K562 (cell line): ENCODE measurements at regions not wholly inside any gene's neighbourhood (a gene's known extent, or its start where the extent isn't known, plus 50 kb on each side); places are given as distances from the start of the nearest gene placed in this dataset.

Experiments
- CBX8 ChIP-seq: fragments of 200-600 bp; sonication (generic); IDR thresholded peaks from 2 replicates; pipeline ENCODE4 v1.6.1; 2012; ENCODE audit warnings: borderline replicate concordance, mixed run types, low read depth, mild to moderate bottlenecking, moderate library complexity, mixed read lengths, low read length, control low read depth, inconsistent platforms; ENCODE audit not compliant: poor library complexity, severe bottlenecking; ENCODE audit errors: extremely low read depth
- CREBBP ChIP-seq: IDR thresholded peaks from one replicate; pipeline ENCODE4 v1.6.1; 2012; ENCODE audit warnings: low read depth, mild to moderate bottlenecking, control low read depth, inconsistent platforms, low read length
- KDM5B ChIP-seq: fragments of 200-600 bp; sonication (generic); IDR thresholded peaks from 2 replicates; pipeline ENCODE4 v1.6.1; 2012; ENCODE audit warnings: low read depth, mild to moderate bottlenecking, moderate library complexity, low read length, control low read depth, inconsistent platforms; ENCODE audit not compliant: insufficient replicate concordance
- KHSRP ChIP-seq: fragments of 450-650 bp; IDR thresholded peaks from 2 replicates; pipeline ENCODE4 v1.6.1; 2017
- SMARCB1 ChIP-seq: IDR thresholded peaks from 2 replicates; pipeline ENCODE4 v1.6.1; 2011; ENCODE audit warnings: improper control_type of control experiment, low read depth; ENCODE audit not compliant: insufficient read length
- TCFL5 ChIP-seq: fragments of 250-450 bp; sonication (Bioruptor Pico); conservative IDR thresholded peaks from 2 replicates; pipeline ENCODE4 v1.6.1; 2021; ENCODE audit warnings: mild to moderate bottlenecking, moderate library complexity, matching md5 sums
- ZNF124 ChIP-seq: sonication (generic); formaldehyde crosslinking; IDR thresholded peaks from 2 replicates; pipeline ENCODE4 v1.8.1; 2022; ENCODE audit warnings: missing genetic modification reagents
- TF ChIP-seq, protein P1 (sequence below), 2 experiments: fragments of 450-650 bp in 1 of 2; sonication (generic) in 1 of 2; formaldehyde crosslinking in 1 of 2; IDR thresholded peaks in 1 of 2; conservative IDR thresholded peaks in 1 of 2; 2 replicates each; pipeline versions ENCODE4 v1.6.1 to v1.8.1; 2016 to 2023; ENCODE audit warnings: mild to moderate bottlenecking in 2 of 2, moderate library complexity in 2 of 2, inconsistent platforms in 1 of 2, missing genetic modification reagents in 1 of 2
- TF ChIP-seq, protein P2 (sequence below): fragments of 450-650 bp; IDR thresholded peaks from 2 replicates; pipeline ENCODE4 v1.6.1; 2016; ENCODE audit warnings: low read depth, mild to moderate bottlenecking, moderate library complexity
- TF ChIP-seq, protein P3 (sequence below), 2 experiments: fragments of 450-650 bp in 1 of 2; sonication (generic) in 1 of 2; formaldehyde crosslinking; conservative IDR thresholded peaks; 2 replicates each; pipeline versions ENCODE4 v1.4.0 to v1.8.1; 2020 to 2022; ENCODE audit warnings: mild to moderate bottlenecking in 1 of 2, missing genetic modification reagents in 1 of 2
- TF ChIP-seq, protein P4 (sequence below): fragments of 450-650 bp; IDR thresholded peaks from 2 replicates; pipeline ENCODE4 v1.6.1; 2016; ENCODE audit warnings: missing biosample characterization, missing genetic modification characterization
- TF ChIP-seq, protein P5 (sequence below): fragments of 450-650 bp; formaldehyde crosslinking; IDR thresholded peaks from 2 replicates; pipeline ENCODE4 v1.4.0; 2020; ENCODE audit warnings: mild to moderate bottlenecking, moderate library complexity

DNA sequence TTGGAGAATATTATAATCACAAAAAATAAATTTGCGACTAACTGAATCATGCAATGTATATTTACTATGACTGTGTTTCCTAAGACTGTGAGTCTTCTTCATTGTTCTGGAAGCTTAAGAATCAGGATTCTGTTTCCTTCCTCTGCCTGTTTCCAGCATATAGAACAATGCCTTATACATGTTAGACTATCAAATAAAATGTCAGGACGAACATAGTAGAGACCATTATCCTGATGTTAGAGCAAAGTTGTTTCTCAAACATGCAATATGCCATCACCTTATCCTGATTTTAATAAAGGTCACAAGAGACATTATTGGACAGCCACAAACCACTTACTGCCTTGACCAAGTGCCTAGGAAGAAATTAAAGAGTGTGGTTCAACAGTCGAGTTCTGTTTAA is 457.4 kb upstream of the AGTR1 start (continued):
- TF ChIP-seq, protein P1, sequence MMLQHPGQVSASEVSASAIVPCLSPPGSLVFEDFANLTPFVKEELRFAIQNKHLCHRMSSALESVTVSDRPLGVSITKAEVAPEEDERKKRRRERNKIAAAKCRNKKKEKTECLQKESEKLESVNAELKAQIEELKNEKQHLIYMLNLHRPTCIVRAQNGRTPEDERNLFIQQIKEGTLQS (IDR thresholded peaks at IDR 0.05) = no peak
- TF ChIP-seq, protein P1 (CRISPR knock-in tag; conservative IDR thresholded peaks at IDR 0.05) = no peak
- no peak for TF ChIP-seq CREBBP
- no peak for TF ChIP-seq CBX8
- no peak for TF ChIP-seq TCFL5 (CRISPR knock-in tag)
- TF ChIP-seq, protein P2, sequence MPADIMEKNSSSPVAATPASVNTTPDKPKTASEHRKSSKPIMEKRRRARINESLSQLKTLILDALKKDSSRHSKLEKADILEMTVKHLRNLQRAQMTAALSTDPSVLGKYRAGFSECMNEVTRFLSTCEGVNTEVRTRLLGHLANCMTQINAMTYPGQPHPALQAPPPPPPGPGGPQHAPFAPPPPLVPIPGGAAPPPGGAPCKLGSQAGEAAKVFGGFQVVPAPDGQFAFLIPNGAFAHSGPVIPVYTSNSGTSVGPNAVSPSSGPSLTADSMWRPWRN = no peak
- no peak for TF ChIP-seq ZNF124 (CRISPR knock-in tag)
- TF ChIP-seq, protein P3, sequence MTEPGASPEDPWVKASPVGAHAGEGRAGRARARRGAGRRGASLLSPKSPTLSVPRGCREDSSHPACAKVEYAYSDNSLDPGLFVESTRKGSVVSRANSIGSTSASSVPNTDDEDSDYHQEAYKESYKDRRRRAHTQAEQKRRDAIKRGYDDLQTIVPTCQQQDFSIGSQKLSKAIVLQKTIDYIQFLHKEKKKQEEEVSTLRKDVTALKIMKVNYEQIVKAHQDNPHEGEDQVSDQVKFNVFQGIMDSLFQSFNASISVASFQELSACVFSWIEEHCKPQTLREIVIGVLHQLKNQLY (CRISPR knock-in tag; conservative IDR thresholded peaks at IDR 0.05) = no peak
- no peak for TF ChIP-seq KDM5B
- TF ChIP-seq, protein P4, sequence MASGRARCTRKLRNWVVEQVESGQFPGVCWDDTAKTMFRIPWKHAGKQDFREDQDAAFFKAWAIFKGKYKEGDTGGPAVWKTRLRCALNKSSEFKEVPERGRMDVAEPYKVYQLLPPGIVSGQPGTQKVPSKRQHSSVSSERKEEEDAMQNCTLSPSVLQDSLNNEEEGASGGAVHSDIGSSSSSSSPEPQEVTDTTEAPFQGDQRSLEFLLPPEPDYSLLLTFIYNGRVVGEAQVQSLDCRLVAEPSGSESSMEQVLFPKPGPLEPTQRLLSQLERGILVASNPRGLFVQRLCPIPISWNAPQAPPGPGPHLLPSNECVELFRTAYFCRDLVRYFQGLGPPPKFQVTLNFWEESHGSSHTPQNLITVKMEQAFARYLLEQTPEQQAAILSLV (tag) = no peak
- TF ChIP-seq, protein P5, sequence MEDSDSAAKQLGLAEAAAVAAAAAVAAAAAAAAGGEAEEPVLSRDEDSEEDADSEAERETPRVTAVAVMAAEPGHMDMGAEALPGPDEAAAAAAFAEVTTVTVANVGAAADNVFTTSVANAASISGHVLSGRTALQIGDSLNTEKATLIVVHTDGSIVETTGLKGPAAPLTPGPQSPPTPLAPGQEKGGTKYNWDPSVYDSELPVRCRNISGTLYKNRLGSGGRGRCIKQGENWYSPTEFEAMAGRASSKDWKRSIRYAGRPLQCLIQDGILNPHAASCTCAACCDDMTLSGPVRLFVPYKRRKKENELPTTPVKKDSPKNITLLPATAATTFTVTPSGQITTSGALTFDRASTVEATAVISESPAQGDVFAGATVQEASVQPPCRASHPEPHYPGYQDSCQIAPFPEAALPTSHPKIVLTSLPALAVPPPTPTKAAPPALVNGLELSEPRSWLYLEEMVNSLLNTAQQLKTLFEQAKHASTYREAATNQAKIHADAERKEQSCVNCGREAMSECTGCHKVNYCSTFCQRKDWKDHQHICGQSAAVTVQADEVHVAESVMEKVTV (CRISPR knock-in tag) = no peak
- TF ChIP-seq KHSRP = no peak
- no peak for TF ChIP-seq SMARCB1
